Mesodermal cell (in vitro differentiated cells): ENCODE measurements at regions not wholly inside any gene's neighbourhood (a gene's known extent, or its start where the extent isn't known, plus 50 kb on each side); places are given as distances from the start of the nearest gene placed in this dataset.
"Not testable (repeated sequence)": the region's sequence is repeated elsewhere in the genome, so short reads cannot be mapped to it uniquely, and the experiment has no call there.

Experiments used
- H3K27ac ChIP-seq: 2 replicates; pipeline ENCODE4 v1.7.0; 2013; ENCODE audit warnings: mild to moderate bottlenecking, low read depth, low read length, moderate library complexity; ENCODE audit not compliant: severe bottlenecking
- H3K36me3 ChIP-seq: 2 replicates; pipeline ENCODE4 v1.7.1; 2013; ENCODE audit warnings: mild to moderate bottlenecking, low read length, moderate library complexity; ENCODE audit not compliant: control insufficient read depth, insufficient read depth
- H3K4me1 ChIP-seq: one replicate; pipeline ENCODE4 v1.7.1; 2013; ENCODE audit warnings: mild to moderate bottlenecking, low read length; ENCODE audit not compliant: insufficient read depth, control insufficient read depth, poor library complexity, severe bottlenecking
- H3K4me3 ChIP-seq: 2 replicates; pipeline ENCODE4 v1.7.0; 2013; ENCODE audit warnings: low read length, control low read depth, mild to moderate bottlenecking; ENCODE audit not compliant: insufficient read depth, poor library complexity, severe bottlenecking; ENCODE audit errors: extremely low read depth
- H3K9me3 ChIP-seq: 2 replicates; pipeline ENCODE4 v1.7.1; 2013; ENCODE audit warnings: mild to moderate bottlenecking, low read length, moderate library complexity; ENCODE audit not compliant: control insufficient read depth
- WGBS, 2 experiments: methylation state at CpG; one replicate each; pipeline ENCODE4 v1.1.5; 2013; ENCODE audit warnings: missing lambda C conversion rate in 2 of 2; ENCODE audit not compliant: insufficient coverage in 2 of 2; 5-methylcytosine and 5-hydroxymethylcytosine counted together

DNA sequence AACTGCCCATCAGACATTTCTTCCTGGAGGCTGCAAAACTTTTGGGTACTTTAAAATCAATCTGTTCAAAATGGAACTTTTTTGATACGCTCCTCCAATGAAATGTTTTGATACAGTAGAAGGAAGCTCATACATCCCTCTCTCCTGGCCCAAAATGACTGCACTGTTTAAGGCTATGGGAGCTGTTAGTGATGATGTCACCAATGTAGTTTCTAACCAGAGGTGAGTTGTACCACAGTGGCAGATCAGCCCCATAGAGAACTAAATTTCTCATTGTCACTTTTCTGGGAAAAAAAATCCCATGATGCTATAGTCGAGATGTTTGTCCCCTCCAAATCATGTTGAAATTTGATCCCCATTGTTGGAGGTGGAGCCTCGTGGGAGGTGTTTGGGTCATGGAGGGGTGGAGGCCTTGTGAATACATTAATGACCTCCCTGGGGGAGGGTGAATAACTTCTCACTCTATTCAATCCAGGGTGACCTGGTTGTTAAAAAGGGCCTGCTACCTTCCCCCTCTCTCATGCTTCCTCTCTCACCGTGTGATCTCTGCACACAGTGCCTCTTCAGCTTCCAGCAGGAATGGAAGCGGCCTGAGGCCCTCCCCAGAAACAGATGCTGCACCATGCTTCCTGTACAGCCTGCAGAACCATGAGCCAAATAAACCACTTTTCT is 117.4 kb upstream of the NPAS2 start:
- Histone ChIP-seq H3K9me3 (no peaks in the 10 kb centered on the region), H3K27ac (no peak overlapping the region), H3K36me3 (no peaks in the 10 kb centered on the region), H3K4me3 (no peak overlapping the region), H3K4me1 (no peaks in the 10 kb centered on the region)
- WGBS, 2 experiments = 40 to 64% methylated on average over 2 to 3 of the region's 5 CpGs

DNA sequence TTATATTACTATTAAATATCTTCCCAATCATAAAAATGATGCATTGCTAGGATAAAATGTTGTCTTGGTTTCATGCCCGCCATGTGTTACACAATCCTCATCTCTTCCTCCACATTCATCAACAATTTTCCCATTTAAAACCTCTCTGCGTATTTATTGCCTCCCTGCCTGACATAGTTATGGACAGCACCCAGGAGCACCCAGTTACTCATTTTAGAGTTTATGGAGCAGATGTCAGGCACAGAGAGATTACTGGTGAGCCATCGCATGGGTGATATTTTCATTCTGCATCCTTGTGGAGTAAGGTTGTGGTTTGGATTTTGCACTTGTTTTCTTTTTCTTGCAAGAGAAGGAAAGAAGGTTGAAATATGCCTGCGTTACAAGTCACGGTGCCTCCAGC is 116.7 kb upstream of the NPAS2 start:
- WGBS, 2 experiments = 100% methylated on average over 1 to 2 of the region's 5 CpGs

DNA sequence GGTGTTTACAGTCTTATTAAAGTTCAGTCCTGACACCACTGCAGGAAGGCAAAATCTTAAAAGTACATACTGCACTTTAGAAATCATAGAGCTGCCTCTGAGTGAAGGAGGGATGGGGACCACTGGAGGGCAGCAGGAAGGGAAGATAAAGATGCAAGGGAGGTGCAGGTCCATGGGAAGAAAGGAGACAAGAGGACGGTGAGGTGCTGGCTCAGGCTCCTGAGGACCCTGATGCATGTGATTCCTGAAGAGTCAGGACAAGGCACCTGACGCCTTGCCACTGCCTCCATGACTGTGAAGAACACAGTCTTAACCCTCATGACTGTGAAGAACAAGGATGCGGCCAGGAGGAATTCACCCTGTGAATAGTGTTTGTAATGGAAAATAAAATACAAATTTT is 116.2 kb upstream of the NPAS2 start:
- no peaks in the 10 kb centered on the region for H3K4me1 ChIP-seq
- H3K4me3 ChIP-seq = no peak overlapping the region
- no peaks in the 10 kb centered on the region for H3K9me3 ChIP-seq
- no peak overlapping the region for H3K27ac ChIP-seq
- WGBS, 2 experiments = 50 to 95% methylated on average over 1 to 3 of the region's 3 CpGs
- H3K36me3 ChIP-seq = no peaks in the 10 kb centered on the region

More for the DNA sequence above, 116.7 kb upstream of the NPAS2 start:
- no peaks in the 10 kb centered on the region for H3K36me3 ChIP-seq
- H3K9me3 ChIP-seq = no peaks in the 10 kb centered on the region
- H3K4me1 ChIP-seq = no peaks in the 10 kb centered on the region
- no peak overlapping the region for H3K27ac ChIP-seq
- H3K4me3 ChIP-seq = no peak overlapping the region

GRCh38 chr2:100704156-100704555 is 115.8 kb upstream of the NPAS2 start:
- 90 to 96% methylated on average over 6 of the region's 7 CpGs for WGBS, 2 experiments
- H3K9me3 ChIP-seq = no peaks in the 10 kb centered on the region
- H3K4me1 ChIP-seq = no peaks in the 10 kb centered on the region
- no peaks in the 10 kb centered on the region for H3K36me3 ChIP-seq
- no peak overlapping the region for H3K4me3 ChIP-seq
- no peak overlapping the region for H3K27ac ChIP-seq

- Histone ChIP-seq H3K36me3 (no peaks in the 10 kb centered on the region), H3K4me3 (no peak overlapping the region), H3K27ac (no peak overlapping the region), H3K4me1 (no peaks in the 10 kb centered on the region), H3K9me3 (no peaks in the 10 kb centered on the region)
- 89 to 100% methylated on average over 3 to 4 of the region's 8 CpGs for WGBS, 2 experiments
These were observed 115.2 kb upstream of the NPAS2 start for GRCh38 chr2:100704711-100705110.

GRCh38 chr2:100707016-100707947 is 112.7 kb upstream of the NPAS2 start:
- no peak overlapping the region for H3K27ac ChIP-seq
- no peaks in the 10 kb centered on the region for H3K9me3 ChIP-seq
- H3K36me3 ChIP-seq = no peaks in the 10 kb centered on the region
- WGBS, 2 experiments = 87% methylated on average over 18 of the region's 21 CpGs
- H3K4me1 ChIP-seq = no peaks in the 10 kb centered on the region
- H3K4me3 ChIP-seq = no peak overlapping the region

DNA sequence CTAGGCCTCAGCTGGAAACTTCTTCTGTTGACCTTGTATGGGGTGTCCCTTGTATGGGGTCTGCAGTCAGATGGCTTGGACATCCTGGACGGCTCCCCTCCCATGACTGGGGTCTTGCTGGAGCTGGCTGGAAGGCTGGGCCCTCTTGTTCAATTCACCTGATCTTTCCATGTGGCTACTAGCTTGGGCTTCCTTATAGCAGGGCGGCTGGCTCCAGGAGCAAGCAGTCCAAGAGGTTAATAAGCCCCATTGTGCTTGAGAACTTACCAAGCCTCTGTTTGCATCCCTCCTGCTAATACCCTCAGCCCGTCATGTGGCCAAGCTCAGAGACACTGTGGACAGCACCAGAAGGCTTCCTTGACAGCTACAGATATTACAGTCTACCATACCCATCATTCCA is 111.6 kb upstream of the NPAS2 start:
- no peak overlapping the region for H3K27ac ChIP-seq
- WGBS, 2 experiments = 63% methylated on average over 3 of the region's 3 CpGs

GRCh38 chr2:100713106-100713505 is 106.8 kb upstream of the NPAS2 start:
- 86% methylated on average over 1 of the region's 2 CpGs; no CpG with 5 or more reads in 1 of the 2 experiments for WGBS, 2 experiments
- no peaks in the 10 kb centered on the region for H3K4me1 ChIP-seq

More for the DNA sequence above, 111.6 kb upstream of the NPAS2 start:
- Histone ChIP-seq H3K4me3 (no peak overlapping the region), H3K4me1 (no peaks in the 10 kb centered on the region), H3K36me3 (no peaks in the 10 kb centered on the region), H3K9me3 (no peaks in the 10 kb centered on the region)

DNA sequence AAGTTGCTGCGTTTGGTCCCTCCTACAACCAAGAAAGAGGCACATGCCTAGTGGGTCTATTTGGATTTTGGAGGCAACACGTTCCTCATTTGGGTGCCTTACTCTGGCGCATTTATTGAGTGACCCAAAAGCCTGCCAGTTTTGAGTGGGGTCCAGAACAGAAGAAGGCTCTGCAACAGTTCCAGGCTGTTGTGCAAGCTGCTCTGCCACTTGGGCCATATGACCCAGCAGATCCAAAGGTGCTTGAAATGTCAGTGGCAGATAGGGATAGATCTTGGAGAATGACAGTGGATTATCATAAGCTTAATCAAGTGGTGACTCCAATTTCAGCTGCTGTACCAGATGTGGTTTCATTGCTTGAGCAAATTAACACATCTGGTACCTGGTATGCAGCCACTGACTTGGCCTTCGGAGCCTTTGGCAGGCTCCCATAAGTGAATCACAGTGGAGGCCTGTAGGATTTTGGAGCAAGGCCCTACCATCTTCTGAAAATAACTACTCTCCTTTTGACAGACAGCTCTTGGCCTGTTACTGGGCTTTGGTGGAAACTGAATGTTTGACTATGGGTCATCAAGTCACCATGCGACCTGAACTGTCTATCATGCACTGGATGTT is 105.4 kb upstream of the NPAS2 start:
- not testable (repeated sequence) for H3K9me3 ChIP-seq, H3K36me3 ChIP-seq, H3K4me3 ChIP-seq, H3K4me1 ChIP-seq, H3K27ac ChIP-seq
- 87 to 92% methylated on average over 4 to 5 of the region's 5 CpGs for WGBS, 2 experiments

More at GRCh38 chr2:100713106-100713505, 106.8 kb upstream of the NPAS2 start:
- H3K27ac ChIP-seq = no peak overlapping the region
- no peaks in the 10 kb centered on the region for H3K36me3 ChIP-seq
- H3K4me3 ChIP-seq = no peak overlapping the region
- H3K9me3 ChIP-seq = no peaks in the 10 kb centered on the region

GRCh38 chr2:100715861-100716260 is 104.1 kb upstream of the NPAS2 start:
- not testable (repeated sequence) for H3K27ac ChIP-seq, H3K36me3 ChIP-seq, H3K9me3 ChIP-seq, H3K4me3 ChIP-seq, H3K4me1 ChIP-seq
- 87% methylated on average over 4 of the region's 4 CpGs for WGBS, 2 experiments
